CD4-positive, alpha-beta T cell (primary cell): ENCODE measurements at regions not wholly inside any gene's neighbourhood (a gene's known extent, or its start where the extent isn't known, plus 50 kb on each side); places are given as distances from the start of the nearest gene placed in this dataset.
A peak's percentile ranks its signal among the peaks of the same experiment; 100 is the strongest.

Source experiments
- ATAC-seq: fragments of 200-7000 bp; cut with Tn5 transposase; one replicate; pipeline ENCODE4 v1.10.0; 2022; ENCODE audit warnings: mild to moderate bottlenecking; ENCODE audit not compliant: poor library complexity
- CTCF ChIA-PET: fragments of 350-600 bp; sonication (Branson Sonifier 250); formaldehyde crosslinking; loops from one replicate; lab custom pipeline; 2021; ENCODE audit warnings: antibody characterized with exemption, inconsistent platforms; lab: Charles Lee
- POLR2A ChIA-PET: fragments of 350-600 bp; sonication (Branson Sonifier 250); formaldehyde crosslinking; loops from one replicate; lab custom pipeline; 2021; ENCODE audit warnings: antibody characterized with exemption, inconsistent platforms; lab: Charles Lee
- DNase-seq, 14 experiments: peaks; one replicate each; pipeline ENCODE4 v3.0.0-alpha.2; 2013 to 2020; ENCODE audit warnings: mixed read lengths in 2 of 14
- H3K27ac ChIP-seq, 2 donors: one replicate each; pipeline versions ENCODE4 v1.5.1 to v1.7.0; 2013; ENCODE audit warnings: low read length in 2 of 2, low read depth in 1 of 2, mild to moderate bottlenecking in 1 of 2
- H3K27me3 ChIP-seq, 2 experiments: 1 replicate in 1 of 2; 2 replicates in 1 of 2; pipeline versions ENCODE4 v1.6.1 to v1.7.0; 2013; ENCODE audit warnings: low read length in 2 of 2, control low read depth in 1 of 2, mild to moderate bottlenecking in 1 of 2, moderate library complexity in 1 of 2; ENCODE audit not compliant: insufficient read depth in 2 of 2, control insufficient read depth in 1 of 2
- H3K36me3 ChIP-seq: one replicate; pipeline ENCODE4 v1.6.1; 2013; ENCODE audit warnings: low read length, control low read depth; ENCODE audit not compliant: insufficient read depth
- H3K4me1 ChIP-seq: one replicate; pipeline ENCODE4 v1.6.1; 2013; ENCODE audit warnings: low read length, control low read depth; ENCODE audit not compliant: insufficient read depth
- H3K4me3 ChIP-seq: one replicate; pipeline ENCODE4 v1.5.1; 2013; ENCODE audit warnings: mild to moderate bottlenecking, low read length, moderate library complexity
- H3K9me3 ChIP-seq, 2 experiments: 1 replicate in 1 of 2; 2 replicates in 1 of 2; pipeline versions ENCODE4 v1.6.1 to v1.7.0; 2013; ENCODE audit warnings: low read length in 2 of 2, mild to moderate bottlenecking in 2 of 2, control low read depth in 1 of 2, moderate library complexity in 1 of 2; ENCODE audit not compliant: control insufficient read depth in 1 of 2, insufficient read depth in 1 of 2
- H3K27ac Mint-ChIP-seq: one replicate; pipeline ENCODE4 v1.8.0; 2020; ENCODE audit warnings: mixed read lengths
- H3K27me3 Mint-ChIP-seq: one replicate; pipeline ENCODE4 v1.8.0; 2021; ENCODE audit warnings: mixed read lengths
- H3K36me3 Mint-ChIP-seq: one replicate; pipeline ENCODE4 v1.8.0; 2021; ENCODE audit warnings: low read depth, mixed read lengths
- H3K4me1 Mint-ChIP-seq: one replicate; pipeline ENCODE4 v1.8.0; 2021; ENCODE audit warnings: low read depth, mixed read lengths
- H3K4me3 Mint-ChIP-seq: one replicate; pipeline ENCODE4 v1.8.0; 2020; ENCODE audit warnings: mild to moderate bottlenecking, mixed read lengths
- H3K9me3 Mint-ChIP-seq: one replicate; pipeline ENCODE4 v1.8.0; 2020; ENCODE audit warnings: mixed read lengths
- intact Hi-C, 2 experiments: fragments of 100-400 bp; cut with DNase I in 1 of 2; cut with micrococcal nuclease in 1 of 2; formaldehyde crosslinking; loops; one replicate each; pipeline versions ENCODE4 v1.15.1 to v1.9.0; 2023 to 2025; cut with DNase I, micrococcal nuclease
- TF ChIP-seq, protein P1 (sequence below): fragments of 200-600 bp; IDR thresholded peaks from one replicate; pipeline ENCODE4 v1.8.0; 2022; ENCODE audit warnings: antibody characterized with exemption, mild to moderate bottlenecking

- no peaks in the 10 kb centered on the region for H3K36me3 ChIP-seq
- ATAC-seq: no peak
- H3K27me3 ChIP-seq: no peaks in the 10 kb centered on the region
- no peak for DNase-seq
- Mint-ChIP-seq H3K9me3 (peaks cover 13% of the 10 kb centered on the region), H3K4me3 (no peak overlapping the region), H3K4me1 (no peaks in the 10 kb centered on the region), H3K27me3 (no peaks in the 10 kb centered on the region), H3K36me3 (no peaks in the 10 kb centered on the region), H3K27ac (no peak overlapping the region)
- H3K9me3 ChIP-seq: peaks cover 0 to 8% of the 10 kb centered on the region in 2 experiments
- intact Hi-C loops: no loop called here
- no peak overlapping the region for H3K4me3 ChIP-seq
- CTCF ChIA-PET: no interaction called here
- no peaks in the 10 kb centered on the region for H3K4me1 ChIP-seq
- TF ChIP-seq, protein P1, sequence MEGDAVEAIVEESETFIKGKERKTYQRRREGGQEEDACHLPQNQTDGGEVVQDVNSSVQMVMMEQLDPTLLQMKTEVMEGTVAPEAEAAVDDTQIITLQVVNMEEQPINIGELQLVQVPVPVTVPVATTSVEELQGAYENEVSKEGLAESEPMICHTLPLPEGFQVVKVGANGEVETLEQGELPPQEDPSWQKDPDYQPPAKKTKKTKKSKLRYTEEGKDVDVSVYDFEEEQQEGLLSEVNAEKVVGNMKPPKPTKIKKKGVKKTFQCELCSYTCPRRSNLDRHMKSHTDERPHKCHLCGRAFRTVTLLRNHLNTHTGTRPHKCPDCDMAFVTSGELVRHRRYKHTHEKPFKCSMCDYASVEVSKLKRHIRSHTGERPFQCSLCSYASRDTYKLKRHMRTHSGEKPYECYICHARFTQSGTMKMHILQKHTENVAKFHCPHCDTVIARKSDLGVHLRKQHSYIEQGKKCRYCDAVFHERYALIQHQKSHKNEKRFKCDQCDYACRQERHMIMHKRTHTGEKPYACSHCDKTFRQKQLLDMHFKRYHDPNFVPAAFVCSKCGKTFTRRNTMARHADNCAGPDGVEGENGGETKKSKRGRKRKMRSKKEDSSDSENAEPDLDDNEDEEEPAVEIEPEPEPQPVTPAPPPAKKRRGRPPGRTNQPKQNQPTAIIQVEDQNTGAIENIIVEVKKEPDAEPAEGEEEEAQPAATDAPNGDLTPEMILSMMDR: no peak
- POLR2A ChIA-PET: no interaction called here
- no peak overlapping the region for H3K27ac ChIP-seq
These were observed 264.5 kb downstream of the TAF11L14 start for GRCh38 chr5:17898766-17899165.

GRCh38 chr5:17907094-17907493 is 272.8 kb downstream of the TAF11L14 start:
- no peak for DNase-seq
- H3K4me1 ChIP-seq: no peaks in the 10 kb centered on the region
- H3K9me3 Mint-ChIP-seq: peaks cover 10% of the 10 kb centered on the region
- peaks cover 3 to 5% of the 10 kb centered on the region in 2 experiments for H3K9me3 ChIP-seq
- no peak overlapping the region for H3K27ac ChIP-seq
- intact Hi-C loops: no loop called here
- ChIA-PET CTCF (no interaction called here), POLR2A (no interaction called here)
- no peak overlapping the region for H3K27ac Mint-ChIP-seq
- no peaks in the 10 kb centered on the region for H3K36me3 ChIP-seq
- no peaks in the 10 kb centered on the region for H3K4me1 Mint-ChIP-seq
- no peaks in the 10 kb centered on the region for H3K27me3 Mint-ChIP-seq
- no peak overlapping the region for H3K4me3 ChIP-seq
- TF ChIP-seq, protein P1: no peak
- H3K27me3 ChIP-seq: no peaks in the 10 kb centered on the region
- no peak for ATAC-seq
- no peaks in the 10 kb centered on the region for H3K36me3 Mint-ChIP-seq
- no peak overlapping the region for H3K4me3 Mint-ChIP-seq

GRCh38 chr5:17910318-17910717 is 276.1 kb downstream of the TAF11L14 start:
- H3K36me3 ChIP-seq: no peaks in the 10 kb centered on the region
- ATAC-seq: no peak
- TF ChIP-seq, protein P1: no peak
- H3K27me3 ChIP-seq: no peaks in the 10 kb centered on the region
- no peak overlapping the region for H3K27ac ChIP-seq
- peaks cover 3 to 5% of the 10 kb centered on the region in 2 experiments for H3K9me3 ChIP-seq
- Mint-ChIP-seq H3K27me3 (no peaks in the 10 kb centered on the region), H3K4me1 (no peaks in the 10 kb centered on the region), H3K36me3 (no peaks in the 10 kb centered on the region), H3K4me3 (no peak overlapping the region), H3K9me3 (peaks cover 7% of the 10 kb centered on the region), H3K27ac (no peak overlapping the region)
- H3K4me3 ChIP-seq: no peak overlapping the region
- ChIA-PET CTCF (no interaction called here), POLR2A (no interaction called here)
- peak in 3 of 14 experiments; percentile 1 to 18 (median 11) for DNase-seq
- H3K4me1 ChIP-seq: no peaks in the 10 kb centered on the region
- intact Hi-C loops: no loop called here
